ENCODE measurements at regions not wholly inside any gene's neighbourhood (a gene's known extent, or its start where the extent isn't known, plus 50 kb on each side); places are given as distances from the start of the nearest gene placed in this dataset.

DNA sequence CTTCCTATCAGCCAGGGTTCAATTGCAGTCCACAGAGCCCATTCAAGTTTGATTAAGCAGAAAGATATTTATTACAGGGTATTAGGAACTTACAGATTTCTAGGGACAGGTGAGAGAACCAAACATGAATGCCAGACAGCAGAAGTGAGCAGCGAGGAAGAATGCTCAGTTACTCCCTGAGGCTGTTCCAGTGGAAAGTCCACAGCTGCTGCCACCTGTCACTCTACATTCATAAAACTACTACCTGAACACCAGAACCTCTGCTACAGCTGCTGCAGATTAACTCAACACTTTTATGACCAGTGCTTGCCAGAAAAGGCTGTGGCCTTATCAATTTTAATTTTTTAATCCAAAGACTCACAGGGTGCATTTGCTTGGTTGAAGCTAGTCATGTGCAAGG, 325.4 kb upstream of the ONECUT1 start:
- Histone ChIP-seq H3K4me3 (no peak overlapping the region), H3K9me3 (no peaks in the 10 kb centered on the region), H3K36me3 (no peaks in the 10 kb centered on the region), H3K27ac (no peak overlapping the region), H3K27me3 (no peaks in the 10 kb centered on the region), H3K4me1 (no peaks in the 10 kb centered on the region)
- intact Hi-C loops (cut with DNase I), result no loop called here
- 71 to 77% methylated on average over 1 of the region's 1 CpG for WGBS, 2 donors
- TF ChIP-seq POLR2A (IDR thresholded peaks at IDR 0.05), result no peak
- TF ChIP-seq, protein P1, sequence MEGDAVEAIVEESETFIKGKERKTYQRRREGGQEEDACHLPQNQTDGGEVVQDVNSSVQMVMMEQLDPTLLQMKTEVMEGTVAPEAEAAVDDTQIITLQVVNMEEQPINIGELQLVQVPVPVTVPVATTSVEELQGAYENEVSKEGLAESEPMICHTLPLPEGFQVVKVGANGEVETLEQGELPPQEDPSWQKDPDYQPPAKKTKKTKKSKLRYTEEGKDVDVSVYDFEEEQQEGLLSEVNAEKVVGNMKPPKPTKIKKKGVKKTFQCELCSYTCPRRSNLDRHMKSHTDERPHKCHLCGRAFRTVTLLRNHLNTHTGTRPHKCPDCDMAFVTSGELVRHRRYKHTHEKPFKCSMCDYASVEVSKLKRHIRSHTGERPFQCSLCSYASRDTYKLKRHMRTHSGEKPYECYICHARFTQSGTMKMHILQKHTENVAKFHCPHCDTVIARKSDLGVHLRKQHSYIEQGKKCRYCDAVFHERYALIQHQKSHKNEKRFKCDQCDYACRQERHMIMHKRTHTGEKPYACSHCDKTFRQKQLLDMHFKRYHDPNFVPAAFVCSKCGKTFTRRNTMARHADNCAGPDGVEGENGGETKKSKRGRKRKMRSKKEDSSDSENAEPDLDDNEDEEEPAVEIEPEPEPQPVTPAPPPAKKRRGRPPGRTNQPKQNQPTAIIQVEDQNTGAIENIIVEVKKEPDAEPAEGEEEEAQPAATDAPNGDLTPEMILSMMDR (IDR thresholded peaks at IDR 0.05), result no peak
- no peak for DNase-seq

DNA sequence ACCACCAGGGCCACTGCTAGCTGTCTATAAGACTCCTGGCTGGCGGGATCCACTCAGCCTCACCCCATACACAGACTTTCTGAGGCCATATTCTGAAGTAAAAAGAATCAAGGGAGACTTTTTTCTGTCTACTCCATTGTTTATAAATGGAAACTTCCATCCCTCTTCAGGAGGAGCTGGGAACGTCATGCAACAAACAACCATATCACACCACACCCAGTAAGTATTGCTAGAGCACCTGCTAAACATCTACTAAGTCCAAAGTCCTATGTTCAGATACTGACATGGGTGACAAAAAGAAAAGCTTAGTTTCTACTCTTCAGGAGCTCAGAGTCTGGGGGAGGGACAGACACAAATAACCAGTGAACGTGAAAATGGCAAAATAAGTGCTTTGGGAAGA, 324.8 kb upstream of the ONECUT1 start:
- no peaks in the 10 kb centered on the region for H3K9me3 ChIP-seq
- no peaks in the 10 kb centered on the region for H3K36me3 ChIP-seq
- no peak for DNase-seq
- TF ChIP-seq POLR2A (IDR thresholded peaks at IDR 0.05), result no peak
- TF ChIP-seq, protein P1 (IDR thresholded peaks at IDR 0.05), result no peak
- no peaks in the 10 kb centered on the region for H3K4me1 ChIP-seq
- no peak overlapping the region for H3K27ac ChIP-seq
- H3K4me3 ChIP-seq, result no peak overlapping the region
- H3K27me3 ChIP-seq, result no peaks in the 10 kb centered on the region
- intact Hi-C loops (cut with DNase I), result no loop called here
- 50 to 53% methylated on average over 3 of the region's 3 CpGs for WGBS, 2 donors

DNA sequence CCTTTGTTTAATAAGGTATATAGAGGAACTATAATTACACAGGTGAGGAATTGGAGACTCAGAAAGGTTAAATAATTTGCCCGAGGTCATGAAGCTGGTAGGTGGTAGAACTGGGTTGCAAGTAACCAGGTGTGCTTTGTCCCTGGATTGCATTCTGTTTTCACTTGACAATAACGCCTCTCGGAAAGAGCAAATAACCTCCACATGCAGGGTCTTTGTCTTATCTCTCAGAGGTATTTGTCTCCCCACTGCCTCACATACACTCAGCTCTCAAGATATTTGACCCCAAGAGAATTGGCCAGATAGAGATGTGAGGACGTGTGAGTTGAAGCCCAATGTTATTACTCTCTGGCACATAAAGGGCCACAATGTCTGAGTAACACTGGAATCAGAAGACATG, 320.9 kb upstream of the ONECUT1 start:
- no peaks in the 10 kb centered on the region for H3K36me3 ChIP-seq
- no peak for DNase-seq

DNA sequence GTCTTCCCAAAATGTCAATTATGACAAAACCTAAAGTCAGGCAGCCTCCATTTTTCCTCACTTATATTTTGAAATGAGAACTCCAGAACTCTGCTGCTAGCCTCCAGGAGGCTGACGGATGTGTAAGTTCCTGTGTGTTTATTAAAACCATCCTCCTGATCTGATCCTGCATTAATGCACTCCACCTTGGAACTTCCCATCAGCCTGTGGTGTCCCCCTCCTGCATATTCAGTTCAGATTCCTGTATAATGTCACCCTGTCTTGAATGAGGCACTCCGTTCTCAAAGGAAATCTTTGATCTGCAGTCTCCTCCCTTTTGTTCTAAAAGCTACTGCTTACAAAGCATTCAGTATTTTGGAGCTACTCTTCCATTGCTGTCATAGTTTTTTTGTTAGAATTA, 318.2 kb upstream of the ONECUT1 start:
- intact Hi-C loops (cut with DNase I), result no loop called here
- 55 to 67% methylated on average over 2 of the region's 2 CpGs for WGBS, 2 donors

More for the DNA sequence above, 320.9 kb upstream of the ONECUT1 start:
- Histone ChIP-seq H3K9me3 (no peaks in the 10 kb centered on the region), H3K4me3 (no peak overlapping the region), H3K4me1 (no peaks in the 10 kb centered on the region), H3K27ac (no peak overlapping the region), H3K27me3 (no peaks in the 10 kb centered on the region)
- WGBS, 2 donors, result 14 to 29% methylated on average over 4 of the region's 4 CpGs
- intact Hi-C loops (cut with DNase I), result no loop called here
- TF ChIP-seq POLR2A (IDR thresholded peaks at IDR 0.05), result no peak

DNA sequence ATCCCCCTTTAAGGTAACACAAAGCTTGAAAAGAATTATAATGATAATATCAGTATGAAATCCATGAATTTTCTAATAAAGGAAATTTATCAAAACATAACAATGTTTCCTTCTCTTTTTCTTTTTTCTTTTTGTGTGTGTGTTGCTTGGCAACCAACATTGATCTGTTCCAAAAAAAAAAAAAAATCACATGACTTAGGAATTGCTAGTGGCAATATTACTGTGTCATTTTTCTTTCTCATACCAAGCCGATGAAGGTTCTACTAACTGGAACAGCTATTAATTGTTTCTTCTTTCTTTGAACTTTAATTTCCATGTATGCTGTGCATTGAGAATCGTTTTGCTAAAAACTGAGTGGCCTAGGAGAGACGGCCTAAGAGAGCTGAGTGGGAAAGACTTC, 317.7 kb upstream of the ONECUT1 start:
- Histone ChIP-seq H3K4me1 (no peaks in the 10 kb centered on the region), H3K9me3 (no peaks in the 10 kb centered on the region), H3K36me3 (no peaks in the 10 kb centered on the region), H3K27me3 (no peaks in the 10 kb centered on the region), H3K4me3 (no peak overlapping the region), H3K27ac (no peak overlapping the region)
- intact Hi-C loops (cut with DNase I), result no loop called here
- WGBS, 2 donors, result 65% methylated on average over 3 of the region's 3 CpGs
- DNase-seq, result no peak
- TF ChIP-seq, protein P1 (IDR thresholded peaks at IDR 0.05), result no peak
- no peak for TF ChIP-seq POLR2A (IDR thresholded peaks at IDR 0.05)

More for the DNA sequence above, 318.2 kb upstream of the ONECUT1 start:
- TF ChIP-seq, protein P1 (IDR thresholded peaks at IDR 0.05), result no peak
- TF ChIP-seq POLR2A (IDR thresholded peaks at IDR 0.05), result no peak
- no peak overlapping the region for H3K27ac ChIP-seq
- no peak for DNase-seq
- H3K36me3 ChIP-seq, result no peaks in the 10 kb centered on the region
- no peak overlapping the region for H3K4me3 ChIP-seq
- H3K9me3 ChIP-seq, result no peaks in the 10 kb centered on the region
- no peaks in the 10 kb centered on the region for H3K27me3 ChIP-seq
- no peaks in the 10 kb centered on the region for H3K4me1 ChIP-seq
